HG03025 (cell line): ENCODE measurements at regions not wholly inside any gene's neighbourhood (a gene's known extent, or its start where the extent isn't known, plus 50 kb on each side); places are given as distances from the start of the nearest gene placed in this dataset.

Source experiments
- ATAC-seq: cut with Tn5 transposase; IDR thresholded peaks from one replicate; pipeline ENCODE4 v1.9.1; 2021; ENCODE audit warnings: mild to moderate bottlenecking, moderate library complexity; ENCODE audit not compliant: unreplicated experiment, low FRiP score

- no peak for ATAC-seq
These were observed 342.8 kb upstream of the DDHD1 start for GRCh38 chr14:53495846-53496343.

GRCh38 chr14:53494587-53494986 is 341.5 kb upstream of the DDHD1 start:
- no peak for ATAC-seq

- no peak for ATAC-seq
These were observed 340.7 kb upstream of the DDHD1 start for GRCh38 chr14:53493860-53494259.

GRCh38 chr14:53493320-53493719 is 340.2 kb upstream of the DDHD1 start:
- ATAC-seq: no peak

GRCh38 chr14:53491884-53492277 is 338.8 kb upstream of the DDHD1 start:
- ATAC-seq: no peak

GRCh38 chr14:53491256-53491883 is 338.2 kb upstream of the DDHD1 start:
- ATAC-seq: no peak

- no peak for ATAC-seq
These were observed 325.1 kb upstream of the DDHD1 start for GRCh38 chr14:53478174-53478573.

GRCh38 chr14:53473480-53473879 is 320.4 kb upstream of the DDHD1 start:
- no peak for ATAC-seq

GRCh38 chr14:53472306-53472705 is 319.2 kb upstream of the DDHD1 start:
- ATAC-seq: no peak

- no peak for ATAC-seq
These were observed 317.4 kb upstream of the DDHD1 start for GRCh38 chr14:53470351-53471043.

- ATAC-seq: no peak
These were observed 315.8 kb upstream of the DDHD1 start for GRCh38 chr14:53468876-53469275.

- ATAC-seq: no peak
These were observed 311.3 kb upstream of the DDHD1 start for GRCh38 chr14:53464376-53464775.

GRCh38 chr14:53462931-53463778 is 310.0 kb upstream of the DDHD1 start:
- no peak for ATAC-seq

GRCh38 chr14:53461858-53462257 is 308.7 kb upstream of the DDHD1 start:
- ATAC-seq: no peak

GRCh38 chr14:53460544-53460943 is 307.4 kb upstream of the DDHD1 start:
- ATAC-seq: no peak

GRCh38 chr14:53458368-53458814 is 305.3 kb upstream of the DDHD1 start:
- no peak for ATAC-seq

- no peak for ATAC-seq
These were observed 303.8 kb upstream of the DDHD1 start for GRCh38 chr14:53456931-53457330.

- no peak for ATAC-seq
These were observed 299.0 kb upstream of the DDHD1 start for GRCh38 chr14:53452005-53452673.

GRCh38 chr14:53450871-53451270 is 297.7 kb upstream of the DDHD1 start:
- no peak for ATAC-seq

- ATAC-seq: no peak
These were observed 295.6 kb upstream of the DDHD1 start for GRCh38 chr14:53448682-53449081.
